AG20443 (cell line): ENCODE measurements at regions not wholly inside any gene's neighbourhood (a gene's known extent, or its start where the extent isn't known, plus 50 kb on each side); places are given as distances from the start of the nearest gene placed in this dataset.

ENCODE experiments used
- DNase-seq: peaks from one replicate; pipeline ENCODE4 v3.0.0; 2012; ENCODE audit warnings: low spot score, mixed read lengths

DNA sequence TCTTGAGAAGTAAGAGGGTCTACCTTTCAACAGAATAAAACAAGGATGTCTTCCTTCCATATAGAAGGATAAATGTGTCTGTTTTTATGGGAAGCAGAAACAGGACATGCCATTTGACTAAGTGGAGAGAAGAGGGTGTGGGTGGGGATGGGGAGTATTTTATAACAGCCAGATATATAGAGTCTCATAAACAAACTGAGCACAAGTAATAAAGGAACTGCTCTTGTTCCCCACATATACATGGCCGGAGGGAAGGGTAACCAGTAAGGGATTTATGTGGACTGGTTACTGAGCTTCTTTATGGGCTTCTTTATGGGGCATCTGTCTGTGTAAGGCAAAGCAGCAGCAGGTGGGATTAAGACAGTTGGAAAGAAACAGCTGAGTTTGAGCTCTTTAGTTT is 558.1 kb downstream of the REEP3 start:
- DNase-seq: no peak

DNA sequence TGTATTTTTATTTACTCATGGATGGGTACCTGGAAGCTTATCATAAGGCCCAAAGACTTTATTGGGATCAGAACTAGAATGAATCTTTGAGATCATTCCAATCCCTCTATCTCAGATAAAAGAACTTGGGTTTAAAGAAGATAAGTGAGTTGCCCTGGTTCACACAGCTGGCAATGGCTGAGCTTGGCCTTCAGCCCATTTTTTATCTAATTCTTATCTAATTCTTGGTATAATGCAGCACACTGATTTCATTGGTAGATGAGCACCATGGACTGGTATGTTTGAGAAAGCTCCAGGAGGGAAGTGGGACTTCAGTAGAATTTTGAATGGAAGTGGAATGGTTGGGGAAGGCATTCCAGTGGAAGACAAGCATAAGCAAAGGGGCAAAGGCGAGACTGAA is 558.9 kb downstream of the REEP3 start:
- DNase-seq: no peak

- DNase-seq: no peak
Measured at GRCh38 chr10:64081947-64082482, 560.8 kb downstream of the REEP3 start.

GRCh38 chr10:64086083-64086767 is 565.0 kb downstream of the REEP3 start:
- DNase-seq: no peak

DNA sequence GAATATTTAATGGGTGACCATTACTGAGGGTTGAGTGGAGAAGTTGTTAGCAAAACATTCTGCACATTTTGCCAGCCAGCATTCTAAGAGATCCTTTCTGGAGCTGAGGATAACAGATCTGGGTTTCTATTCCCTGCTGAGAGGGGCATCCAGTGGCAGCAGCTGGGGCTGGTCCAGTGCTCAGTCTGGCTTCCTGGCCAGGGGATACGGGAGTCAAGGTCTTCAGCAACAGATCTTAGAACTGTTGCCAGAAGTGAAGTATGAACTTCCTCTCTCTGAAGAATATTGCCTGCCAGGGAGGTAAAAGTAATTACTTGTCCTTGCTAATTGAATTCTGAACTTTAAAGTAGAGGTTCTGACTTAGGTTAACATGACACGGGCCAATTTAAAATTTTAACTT is 568.4 kb downstream of the REEP3 start:
- no peak for DNase-seq

- no peak for DNase-seq
Measured at GRCh38 chr10:64090865-64091264, 569.7 kb downstream of the REEP3 start.

DNA sequence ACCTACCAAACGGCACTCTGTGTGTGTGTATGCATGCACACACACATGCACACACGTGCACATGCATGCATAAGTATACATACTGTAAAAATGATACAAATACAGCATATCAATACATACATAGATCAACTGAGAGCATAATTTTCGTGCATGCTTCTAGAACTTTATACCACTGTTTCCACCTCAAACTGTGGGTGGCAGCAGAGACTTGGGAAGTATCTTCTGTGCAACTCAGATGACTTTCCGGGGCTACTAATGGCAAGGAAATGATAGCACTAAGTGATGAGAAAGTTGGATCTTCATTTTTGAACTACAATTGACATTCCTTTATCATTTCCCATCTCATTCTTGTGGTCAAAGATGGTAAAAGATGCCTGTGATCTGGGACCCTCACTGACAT is 570.7 kb downstream of the REEP3 start:
- no peak for DNase-seq

DNA sequence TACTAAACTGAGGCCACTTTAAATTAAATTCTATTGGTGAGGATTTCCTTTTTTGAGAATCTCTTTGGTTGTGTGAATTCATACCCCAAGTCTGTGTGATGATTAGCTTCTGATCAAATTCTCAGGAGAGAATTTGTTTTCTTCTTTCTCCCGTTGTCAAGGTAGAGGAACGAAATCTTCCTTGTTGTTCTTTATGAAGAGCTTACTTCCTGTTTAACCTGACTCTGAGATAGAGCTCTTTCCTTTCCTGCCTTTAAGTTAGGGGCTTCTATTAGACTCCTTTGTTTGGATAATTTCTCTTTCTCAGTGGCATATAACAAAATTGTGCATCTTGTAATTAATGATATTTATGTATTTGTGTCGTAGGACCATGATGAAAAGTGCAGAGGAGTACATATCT is 572.1 kb downstream of the REEP3 start:
- DNase-seq: no peak

DNA sequence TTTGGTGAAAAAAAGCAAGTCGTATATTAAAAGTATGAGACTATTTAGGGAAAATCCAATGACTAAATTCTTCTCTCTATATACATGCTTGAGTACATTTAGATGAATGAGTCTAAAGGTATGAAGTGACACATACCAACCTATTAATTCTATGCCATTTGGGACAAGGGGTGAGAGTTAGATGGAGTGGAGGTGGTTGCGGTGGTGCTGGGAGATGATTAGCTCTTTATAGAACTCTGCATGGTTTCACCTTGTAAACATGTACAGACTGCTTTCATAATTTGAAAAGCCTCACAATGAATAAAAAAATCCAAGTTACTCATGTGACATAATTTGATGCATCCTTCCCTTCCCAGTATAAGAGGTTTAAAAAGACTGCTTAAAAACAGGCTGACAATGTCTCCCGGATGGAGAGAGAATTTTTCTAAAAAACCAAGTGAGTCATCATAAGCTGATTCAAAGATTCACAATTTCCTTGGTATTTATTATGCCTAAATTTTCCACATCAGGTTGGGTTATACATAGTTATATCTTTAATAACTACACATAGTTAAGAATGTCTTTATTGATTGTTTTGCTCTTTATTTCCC is 572.8 kb downstream of the REEP3 start:
- no peak for DNase-seq

DNA sequence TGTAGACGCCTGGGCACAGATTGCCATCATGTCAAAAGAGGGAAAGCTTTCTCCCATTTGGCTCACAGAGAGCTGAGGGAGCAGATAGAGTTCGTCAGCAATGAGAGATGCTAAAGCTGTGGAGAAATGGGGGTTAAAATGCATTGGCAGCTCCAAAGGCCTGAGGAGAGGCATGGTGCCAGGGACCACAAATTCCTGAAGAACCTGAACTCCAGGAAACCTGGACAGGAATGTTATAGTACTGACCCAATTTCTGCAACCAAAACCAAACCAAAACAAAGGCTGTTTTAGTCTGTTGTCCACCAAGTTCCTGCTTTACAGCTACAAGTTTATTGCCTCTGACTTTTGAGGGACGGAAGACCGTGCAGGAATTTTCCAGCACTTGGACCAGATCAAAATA is 575.7 kb downstream of the REEP3 start:
- no peak for DNase-seq

DNA sequence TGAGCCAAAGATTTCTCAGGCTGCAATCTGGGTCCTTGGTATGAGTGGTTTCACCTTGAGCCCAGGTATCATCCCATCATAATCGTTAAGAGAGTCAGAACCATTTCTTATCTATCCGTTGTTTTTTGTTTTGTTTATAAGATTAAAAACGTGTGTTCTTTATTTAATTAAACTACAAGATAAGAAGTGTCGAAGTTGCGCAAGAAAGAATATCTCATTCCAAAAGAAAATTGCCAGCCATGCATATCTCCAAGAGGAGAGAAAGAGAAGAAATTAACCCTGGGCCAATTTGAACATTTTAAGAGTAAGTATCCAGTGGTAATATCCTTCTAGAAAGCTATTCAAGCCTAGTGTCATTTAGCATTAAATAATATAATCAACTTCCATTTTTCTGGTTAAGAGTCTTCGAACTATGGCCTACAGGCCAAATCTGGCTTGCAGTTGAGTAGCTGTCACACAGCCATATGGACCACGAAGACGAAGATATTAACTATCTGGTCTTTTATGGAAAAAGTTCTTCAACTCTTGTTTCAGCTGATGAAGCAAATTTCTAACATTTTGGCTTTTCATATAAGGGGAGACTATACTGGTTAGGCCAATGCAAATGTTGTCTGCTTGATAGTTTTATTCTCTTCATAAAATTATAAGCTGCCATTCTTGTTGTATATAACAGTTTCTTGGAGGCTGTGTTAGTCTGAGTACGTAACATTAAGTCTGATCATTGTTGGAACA is 576.4 kb downstream of the REEP3 start:
- no peak for DNase-seq

DNA sequence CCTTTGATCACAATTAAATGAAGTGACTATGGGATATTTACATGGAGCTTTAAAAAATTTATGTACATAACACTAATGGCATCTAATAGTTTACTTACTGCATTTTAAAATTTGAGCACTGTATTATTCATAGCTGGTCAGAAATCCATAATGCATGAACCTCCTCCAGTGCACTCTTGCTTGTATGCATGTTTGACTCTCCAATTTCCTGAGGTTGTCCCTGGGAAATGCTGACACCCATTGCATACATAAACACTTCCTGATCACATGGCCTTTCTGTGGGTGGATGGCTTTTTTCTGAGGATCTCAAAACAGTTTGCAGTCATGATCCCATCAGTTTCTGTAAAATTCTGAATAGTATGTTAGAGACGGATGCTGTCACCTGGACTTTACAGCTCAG is 577.8 kb downstream of the REEP3 start:
- DNase-seq: no peak

- no peak for DNase-seq
Measured at GRCh38 chr10:64101606-64102263, 580.5 kb downstream of the REEP3 start.

DNA sequence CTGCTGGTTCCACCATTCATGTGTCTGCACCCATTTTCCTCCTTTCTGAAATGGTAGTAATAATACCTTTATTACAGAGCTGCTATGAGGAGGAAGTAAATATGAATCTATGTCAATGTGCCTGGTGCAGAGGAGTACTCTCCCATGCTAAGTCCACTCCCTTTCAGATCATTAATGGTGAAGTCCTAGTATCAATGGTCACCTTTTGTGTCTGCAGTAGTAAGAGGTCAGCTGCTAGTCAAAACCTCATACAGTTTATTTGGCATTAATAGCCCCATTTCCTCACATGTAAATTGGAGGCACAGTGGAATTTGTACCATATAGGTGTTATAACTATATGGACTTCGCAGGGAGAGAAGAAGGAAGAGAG is 581.0 kb downstream of the REEP3 start:
- DNase-seq: no peak

GRCh38 chr10:64102916-64103315 is 581.7 kb downstream of the REEP3 start:
- no peak for DNase-seq

- DNase-seq: no peak
Measured at GRCh38 chr10:64103750-64104470, 582.7 kb downstream of the REEP3 start.

DNA sequence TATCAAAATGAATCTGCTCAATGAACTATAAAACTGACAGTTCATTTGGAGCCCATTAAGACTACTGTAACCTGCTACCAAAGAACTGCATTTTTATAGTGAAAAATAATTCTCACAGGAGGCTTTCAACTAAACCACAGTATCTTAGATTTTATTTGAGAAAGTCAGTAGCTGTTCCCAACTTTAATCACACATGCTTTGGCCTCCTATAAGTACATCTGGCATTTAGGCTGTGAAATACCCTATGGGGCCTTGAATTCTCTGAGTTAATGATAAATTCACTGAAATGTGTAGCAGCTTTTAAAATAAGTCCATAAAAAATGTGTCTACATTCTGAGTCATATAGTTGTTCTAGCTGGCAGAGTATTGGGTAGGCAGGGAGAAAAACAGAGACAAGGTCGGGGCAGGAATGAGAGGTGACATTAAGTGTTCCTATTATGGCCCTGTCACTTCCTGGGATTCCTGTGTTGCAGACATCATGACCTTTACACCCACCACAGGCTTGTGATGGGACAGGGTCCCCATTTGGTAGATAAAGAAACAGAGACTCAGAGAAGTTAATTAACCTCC is 588.8 kb downstream of the REEP3 start:
- DNase-seq: no peak

DNA sequence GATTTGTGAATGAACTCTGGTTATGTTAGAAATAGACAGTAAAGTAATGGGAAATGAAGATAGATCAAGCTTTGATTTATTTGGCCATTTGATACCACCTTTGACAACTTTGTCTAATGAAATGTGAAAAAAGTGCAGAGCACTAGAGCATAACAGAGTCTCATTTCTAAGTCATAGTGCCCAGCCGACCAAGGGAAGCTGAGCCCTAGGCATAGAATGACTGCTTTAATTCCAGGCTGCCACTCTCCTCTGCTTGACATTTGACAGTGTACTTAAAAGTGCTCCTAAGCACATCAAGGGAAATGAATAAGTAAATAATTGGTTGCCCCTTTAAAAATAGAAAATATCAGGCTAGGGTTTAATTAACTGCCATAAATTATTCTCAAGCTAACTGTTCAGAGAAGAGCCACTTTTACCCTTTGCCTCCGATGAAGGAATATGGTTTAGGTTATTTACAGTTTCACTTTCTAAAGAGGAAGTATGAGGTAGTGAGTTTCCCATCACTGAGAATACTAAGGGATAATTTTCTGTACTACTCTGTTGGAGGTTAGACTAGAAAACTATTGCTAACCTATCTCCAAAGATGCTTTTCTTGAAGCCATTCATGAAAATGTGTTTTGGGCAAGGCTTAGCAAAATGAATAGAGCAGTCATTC is 591.6 kb downstream of the REEP3 start:
- DNase-seq: no peak

GRCh38 chr10:64113375-64113774 is 592.2 kb downstream of the REEP3 start:
- no peak for DNase-seq

DNA sequence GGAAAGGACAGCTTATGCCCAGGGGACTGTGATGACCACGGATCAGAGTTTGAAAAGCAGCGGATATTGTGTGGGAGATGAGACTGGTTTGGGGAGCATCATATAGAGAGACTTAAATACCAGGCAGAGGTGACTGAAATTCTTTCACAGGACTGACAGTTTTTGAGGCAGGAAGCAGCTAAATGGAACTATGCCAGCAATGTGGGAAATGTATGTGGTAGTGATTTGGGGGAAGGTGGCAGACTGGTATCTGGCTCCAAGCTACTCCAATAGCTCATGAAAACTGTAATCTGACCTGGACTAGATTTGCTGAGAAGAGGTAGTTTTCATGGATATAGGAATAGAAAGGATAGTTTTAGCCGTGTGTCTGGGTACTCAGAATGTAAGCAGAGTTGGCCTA is 592.6 kb downstream of the REEP3 start:
- no peak for DNase-seq

GRCh38 chr10:64115471-64115870 is 594.3 kb downstream of the REEP3 start:
- no peak for DNase-seq
